WTC11 (cell line): ENCODE measurements at regions not wholly inside any gene's neighbourhood (a gene's known extent, or its start where the extent isn't known, plus 50 kb on each side); places are given as distances from the start of the nearest gene placed in this dataset.
"Not testable (repeated sequence)": the region's sequence is repeated elsewhere in the genome, so short reads cannot be mapped to it uniquely, and the experiment has no call there.

Experiments used
- ATAC-seq: fragments of 200-7000 bp; cut with Tn5 transposase; 2 replicates; pipeline ENCODE4 v1.10.0; 2021; ENCODE audit warnings: mild to moderate bottlenecking, moderate library complexity
- CTCF ChIA-PET: fragments of 300-600 bp; sonication (Branson Sonifier 250); formaldehyde crosslinking; loops from one replicate; lab custom pipeline; 2021; ENCODE audit warnings: antibody characterized with exemption; lab: Charles Lee
- POLR2A ChIA-PET: fragments of 350-600 bp; sonication (Branson Sonifier 250); formaldehyde crosslinking; loops from one replicate; lab custom pipeline; 2021; ENCODE audit warnings: antibody characterized with exemption; lab: Charles Lee
- DNase-seq: peaks from one replicate; pipeline ENCODE4 v3.0.0; 2021; ENCODE audit warnings: low spot score
- H3K27ac Mint-ChIP-seq: 2 replicates; pipeline ENCODE4 v1.8.0; 2021; ENCODE audit warnings: mixed read lengths
- H3K27me3 Mint-ChIP-seq: 2 replicates; pipeline ENCODE4 v1.8.0; 2021; ENCODE audit warnings: low read depth, mild to moderate bottlenecking, moderate library complexity, mixed read lengths
- H3K36me3 Mint-ChIP-seq: 2 replicates; pipeline ENCODE4 v1.8.0; 2021; ENCODE audit warnings: mixed read lengths
- H3K4me1 Mint-ChIP-seq: 2 replicates; pipeline ENCODE4 v1.8.0; 2022; ENCODE audit warnings: mixed read lengths
- H3K4me3 Mint-ChIP-seq: 2 replicates; pipeline ENCODE4 v1.8.0; 2021; ENCODE audit warnings: mild to moderate bottlenecking, moderate library complexity, mixed read lengths
- H3K9me3 Mint-ChIP-seq: 2 replicates; pipeline ENCODE4 v1.8.0; 2021; ENCODE audit warnings: mixed read lengths
- CREB1 ChIP-seq: sonication (generic); formaldehyde crosslinking; IDR thresholded peaks from 2 replicates; pipeline ENCODE4 v1.8.0; 2023; ENCODE audit warnings: mild to moderate bottlenecking, missing genetic modification reagents
- FOXK1 ChIP-seq: sonication (generic); formaldehyde crosslinking; IDR thresholded peaks from 2 replicates; pipeline ENCODE4 v1.8.0; 2022; ENCODE audit warnings: mild to moderate bottlenecking, moderate library complexity, missing genetic modification reagents
- GABPB1 ChIP-seq: sonication (generic); formaldehyde crosslinking; IDR thresholded peaks from 2 replicates; pipeline ENCODE4 v1.8.1; 2023; ENCODE audit warnings: mild to moderate bottlenecking, missing genetic modification reagents
- MYBL2 ChIP-seq: sonication (generic); formaldehyde crosslinking; IDR thresholded peaks from 2 replicates; pipeline ENCODE4 v1.8.1; 2023; ENCODE audit warnings: mild to moderate bottlenecking, moderate library complexity, missing genetic modification reagents
- NFATC4 ChIP-seq: fragments of 250-450 bp; sonication (Bioruptor Pico); IDR thresholded peaks from 2 replicates; pipeline ENCODE4 v1.9.0; 2021; ENCODE audit warnings: mild to moderate bottlenecking
- NR3C1 ChIP-seq: sonication (generic); formaldehyde crosslinking; conservative IDR thresholded peaks from 2 replicates; pipeline ENCODE4 v1.8.1; 2023; ENCODE audit warnings: low read depth, mild to moderate bottlenecking, missing genetic modification reagents
- SOX15 ChIP-seq: fragments of 250-450 bp; sonication (Bioruptor Pico); IDR thresholded peaks from 2 replicates; pipeline ENCODE4 v1.9.0; 2021; ENCODE audit warnings: mild to moderate bottlenecking
- ZNF263 ChIP-seq: sonication (generic); formaldehyde crosslinking; IDR thresholded peaks from 2 replicates; pipeline ENCODE4 v1.8.1; 2022; ENCODE audit warnings: low read depth, mild to moderate bottlenecking, moderate library complexity, missing genetic modification reagents
- TF ChIP-seq, protein P1 (sequence below): fragments of 250-450 bp; sonication (Bioruptor Pico); IDR thresholded peaks from 2 replicates; pipeline ENCODE4 v2.1.2; 2022; ENCODE audit warnings: mild to moderate bottlenecking, moderate library complexity
- TF ChIP-seq, protein P2 (sequence below): sonication (generic); formaldehyde crosslinking; IDR thresholded peaks from 2 replicates; pipeline ENCODE4 v1.8.1; 2023; ENCODE audit warnings: mild to moderate bottlenecking, moderate library complexity, missing genetic modification reagents
- TF ChIP-seq, protein P3 (sequence below): sonication (generic); formaldehyde crosslinking; IDR thresholded peaks from 2 replicates; pipeline ENCODE4 v1.8.1; 2022; ENCODE audit warnings: missing genetic modification reagents, borderline replicate concordance
- TF ChIP-seq, protein P4 (sequence below): sonication (generic); formaldehyde crosslinking; IDR thresholded peaks from 2 replicates; pipeline ENCODE4 v1.8.0; 2022; ENCODE audit warnings: mild to moderate bottlenecking, missing genetic modification reagents
- TF ChIP-seq, protein P5 (sequence below): fragments of 250-450 bp; sonication (Bioruptor Pico); IDR thresholded peaks from 2 replicates; pipeline ENCODE4 v1.9.0; 2021; ENCODE audit warnings: mild to moderate bottlenecking
- TF ChIP-seq, protein P6 (sequence below): sonication (generic); formaldehyde crosslinking; IDR thresholded peaks from 2 replicates; pipeline ENCODE4 v1.8.1; 2022; ENCODE audit warnings: mild to moderate bottlenecking, missing genetic modification reagents, moderate library complexity, borderline replicate concordance
- TF ChIP-seq, protein P7 (sequence below): sonication (generic); formaldehyde crosslinking; IDR thresholded peaks from 2 replicates; pipeline ENCODE4 v1.8.1; 2022; ENCODE audit warnings: low read depth, missing genetic modification reagents, borderline replicate concordance
- TF ChIP-seq, protein P8 (sequence below): fragments of 250-450 bp; sonication (Bioruptor Pico); conservative IDR thresholded peaks from 2 replicates; pipeline ENCODE4 v1.9.0; 2021; ENCODE audit warnings: mild to moderate bottlenecking

DNA sequence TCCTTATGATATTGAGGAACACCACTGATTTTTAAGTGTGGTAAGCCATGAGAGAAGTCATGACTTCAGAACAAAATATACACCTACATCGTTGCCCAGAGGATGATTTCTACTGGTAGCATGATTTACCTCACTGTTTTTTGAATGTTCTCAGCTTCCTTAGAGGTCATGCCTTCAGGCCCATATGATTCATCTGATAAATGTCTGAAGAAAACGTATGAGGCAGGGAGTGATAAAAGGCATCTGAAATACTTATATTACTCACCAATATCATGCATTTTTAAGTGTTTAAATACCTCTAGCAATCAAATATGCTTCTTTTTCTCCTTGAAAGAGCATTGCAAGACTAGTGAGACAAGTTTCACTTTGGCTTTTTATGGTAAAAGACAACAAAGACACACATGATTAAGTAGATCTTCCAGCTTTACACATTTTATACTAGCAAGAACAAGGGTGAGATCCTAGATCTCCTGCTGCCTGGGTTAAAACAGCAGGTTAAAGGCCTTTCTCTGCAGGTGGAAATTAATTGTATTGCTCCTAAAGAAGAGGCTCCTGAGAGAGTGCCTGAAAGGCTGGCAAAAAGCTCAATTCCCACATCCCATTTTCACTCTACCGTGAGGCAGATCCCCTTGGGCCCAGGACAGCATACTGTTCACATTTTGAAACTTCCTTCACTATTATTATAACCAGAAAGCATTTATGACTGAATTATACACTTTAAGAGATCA, 432.4 kb downstream of the SLITRK1 start (continued):
- TF ChIP-seq NR3C1 (CRISPR knock-in tag) (no peak), ZNF263 (CRISPR knock-in tag) (no peak), NFATC4 (no peak)
- TF ChIP-seq, protein P1, sequence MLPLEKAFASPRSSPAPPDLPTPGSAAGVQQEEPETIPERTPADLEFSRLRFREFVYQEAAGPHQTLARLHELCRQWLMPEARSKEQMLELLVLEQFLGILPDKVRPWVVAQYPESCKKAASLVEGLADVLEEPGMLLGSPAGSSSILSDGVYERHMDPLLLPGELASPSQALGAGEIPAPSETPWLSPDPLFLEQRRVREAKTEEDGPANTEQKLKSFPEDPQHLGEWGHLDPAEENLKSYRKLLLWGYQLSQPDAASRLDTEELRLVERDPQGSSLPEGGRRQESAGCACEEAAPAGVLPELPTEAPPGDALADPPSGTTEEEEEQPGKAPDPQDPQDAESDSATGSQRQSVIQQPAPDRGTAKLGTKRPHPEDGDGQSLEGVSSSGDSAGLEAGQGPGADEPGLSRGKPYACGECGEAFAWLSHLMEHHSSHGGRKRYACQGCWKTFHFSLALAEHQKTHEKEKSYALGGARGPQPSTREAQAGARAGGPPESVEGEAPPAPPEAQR (CRISPR knock-in tag) = no peak

DNA sequence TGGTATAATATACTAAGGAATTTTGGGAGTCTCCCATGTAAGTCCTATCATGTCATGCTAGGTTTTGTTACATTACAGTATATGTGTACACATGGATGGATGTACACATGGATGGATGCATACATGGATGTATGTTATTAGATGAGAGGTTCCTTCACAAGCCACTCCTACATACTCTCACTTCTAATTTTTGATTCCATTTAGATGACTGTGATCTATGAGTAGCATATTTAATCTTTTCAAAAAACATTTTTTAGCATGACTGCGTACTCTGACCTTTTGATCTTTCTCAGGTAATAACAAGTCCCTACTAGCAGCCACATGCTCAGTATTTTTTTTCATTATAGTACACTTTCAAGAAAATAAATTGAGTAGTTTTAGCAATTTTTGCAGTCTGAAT, 441.8 kb downstream of the SLITRK1 start:
- TF ChIP-seq, protein P2, sequence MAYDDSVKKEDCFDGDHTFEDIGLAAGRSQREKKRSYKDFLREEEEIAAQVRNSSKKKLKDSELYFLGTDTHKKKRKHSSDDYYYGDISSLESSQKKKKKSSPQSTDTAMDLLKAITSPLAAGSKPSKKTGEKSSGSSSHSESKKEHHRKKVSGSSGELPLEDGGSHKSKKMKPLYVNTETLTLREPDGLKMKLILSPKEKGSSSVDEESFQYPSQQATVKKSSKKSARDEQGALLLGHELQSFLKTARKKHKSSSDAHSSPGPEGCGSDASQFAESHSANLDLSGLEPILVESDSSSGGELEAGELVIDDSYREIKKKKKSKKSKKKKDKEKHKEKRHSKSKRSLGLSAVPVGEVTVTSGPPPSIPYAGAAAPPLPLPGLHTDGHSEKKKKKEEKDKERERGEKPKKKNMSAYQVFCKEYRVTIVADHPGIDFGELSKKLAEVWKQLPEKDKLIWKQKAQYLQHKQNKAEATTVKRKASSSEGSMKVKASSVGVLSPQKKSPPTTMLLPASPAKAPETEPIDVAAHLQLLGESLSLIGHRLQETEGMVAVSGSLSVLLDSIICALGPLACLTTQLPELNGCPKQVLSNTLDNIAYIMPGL = no peak
- TF ChIP-seq, protein P3, sequence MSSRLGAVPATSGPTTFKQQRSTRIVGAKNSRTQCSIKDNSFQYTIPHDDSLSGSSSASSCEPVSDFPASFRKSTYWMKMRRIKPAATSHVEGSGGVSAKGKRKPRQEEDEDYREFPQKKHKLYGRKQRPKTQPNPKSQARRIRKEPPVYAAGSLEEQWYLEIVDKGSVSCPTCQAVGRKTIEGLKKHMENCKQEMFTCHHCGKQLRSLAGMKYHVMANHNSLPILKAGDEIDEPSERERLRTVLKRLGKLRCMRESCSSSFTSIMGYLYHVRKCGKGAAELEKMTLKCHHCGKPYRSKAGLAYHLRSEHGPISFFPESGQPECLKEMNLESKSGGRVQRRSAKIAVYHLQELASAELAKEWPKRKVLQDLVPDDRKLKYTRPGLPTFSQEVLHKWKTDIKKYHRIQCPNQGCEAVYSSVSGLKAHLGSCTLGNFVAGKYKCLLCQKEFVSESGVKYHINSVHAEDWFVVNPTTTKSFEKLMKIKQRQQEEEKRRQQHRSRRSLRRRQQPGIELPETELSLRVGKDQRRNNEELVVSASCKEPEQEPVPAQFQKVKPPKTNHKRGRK = no peak
- TF ChIP-seq, protein P4, sequence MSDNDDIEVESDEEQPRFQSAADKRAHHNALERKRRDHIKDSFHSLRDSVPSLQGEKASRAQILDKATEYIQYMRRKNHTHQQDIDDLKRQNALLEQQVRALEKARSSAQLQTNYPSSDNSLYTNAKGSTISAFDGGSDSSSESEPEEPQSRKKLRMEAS (CRISPR knock-in tag) = no peak
- TF ChIP-seq, protein P5, sequence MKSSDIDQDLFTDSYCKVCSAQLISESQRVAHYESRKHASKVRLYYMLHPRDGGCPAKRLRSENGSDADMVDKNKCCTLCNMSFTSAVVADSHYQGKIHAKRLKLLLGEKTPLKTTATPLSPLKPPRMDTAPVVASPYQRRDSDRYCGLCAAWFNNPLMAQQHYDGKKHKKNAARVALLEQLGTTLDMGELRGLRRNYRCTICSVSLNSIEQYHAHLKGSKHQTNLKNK = no peak
- TF ChIP-seq SOX15 (no peak), CREB1 (CRISPR knock-in tag) (no peak), GABPB1 (CRISPR knock-in tag) (no peak), MYBL2 (CRISPR knock-in tag) (no peak), FOXK1 (CRISPR knock-in tag) (no peak)
- TF ChIP-seq, protein P6, sequence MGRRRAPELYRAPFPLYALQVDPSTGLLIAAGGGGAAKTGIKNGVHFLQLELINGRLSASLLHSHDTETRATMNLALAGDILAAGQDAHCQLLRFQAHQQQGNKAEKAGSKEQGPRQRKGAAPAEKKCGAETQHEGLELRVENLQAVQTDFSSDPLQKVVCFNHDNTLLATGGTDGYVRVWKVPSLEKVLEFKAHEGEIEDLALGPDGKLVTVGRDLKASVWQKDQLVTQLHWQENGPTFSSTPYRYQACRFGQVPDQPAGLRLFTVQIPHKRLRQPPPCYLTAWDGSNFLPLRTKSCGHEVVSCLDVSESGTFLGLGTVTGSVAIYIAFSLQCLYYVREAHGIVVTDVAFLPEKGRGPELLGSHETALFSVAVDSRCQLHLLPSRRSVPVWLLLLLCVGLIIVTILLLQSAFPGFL (CRISPR knock-in tag) = no peak
- TF ChIP-seq, protein P1 (CRISPR knock-in tag) = no peak
- TF ChIP-seq, protein P7, sequence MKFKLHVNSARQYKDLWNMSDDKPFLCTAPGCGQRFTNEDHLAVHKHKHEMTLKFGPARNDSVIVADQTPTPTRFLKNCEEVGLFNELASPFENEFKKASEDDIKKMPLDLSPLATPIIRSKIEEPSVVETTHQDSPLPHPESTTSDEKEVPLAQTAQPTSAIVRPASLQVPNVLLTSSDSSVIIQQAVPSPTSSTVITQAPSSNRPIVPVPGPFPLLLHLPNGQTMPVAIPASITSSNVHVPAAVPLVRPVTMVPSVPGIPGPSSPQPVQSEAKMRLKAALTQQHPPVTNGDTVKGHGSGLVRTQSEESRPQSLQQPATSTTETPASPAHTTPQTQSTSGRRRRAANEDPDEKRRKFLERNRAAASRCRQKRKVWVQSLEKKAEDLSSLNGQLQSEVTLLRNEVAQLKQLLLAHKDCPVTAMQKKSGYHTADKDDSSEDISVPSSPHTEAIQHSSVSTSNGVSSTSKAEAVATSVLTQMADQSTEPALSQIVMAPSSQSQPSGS (CRISPR knock-in tag) = no peak
- TF ChIP-seq, protein P8, sequence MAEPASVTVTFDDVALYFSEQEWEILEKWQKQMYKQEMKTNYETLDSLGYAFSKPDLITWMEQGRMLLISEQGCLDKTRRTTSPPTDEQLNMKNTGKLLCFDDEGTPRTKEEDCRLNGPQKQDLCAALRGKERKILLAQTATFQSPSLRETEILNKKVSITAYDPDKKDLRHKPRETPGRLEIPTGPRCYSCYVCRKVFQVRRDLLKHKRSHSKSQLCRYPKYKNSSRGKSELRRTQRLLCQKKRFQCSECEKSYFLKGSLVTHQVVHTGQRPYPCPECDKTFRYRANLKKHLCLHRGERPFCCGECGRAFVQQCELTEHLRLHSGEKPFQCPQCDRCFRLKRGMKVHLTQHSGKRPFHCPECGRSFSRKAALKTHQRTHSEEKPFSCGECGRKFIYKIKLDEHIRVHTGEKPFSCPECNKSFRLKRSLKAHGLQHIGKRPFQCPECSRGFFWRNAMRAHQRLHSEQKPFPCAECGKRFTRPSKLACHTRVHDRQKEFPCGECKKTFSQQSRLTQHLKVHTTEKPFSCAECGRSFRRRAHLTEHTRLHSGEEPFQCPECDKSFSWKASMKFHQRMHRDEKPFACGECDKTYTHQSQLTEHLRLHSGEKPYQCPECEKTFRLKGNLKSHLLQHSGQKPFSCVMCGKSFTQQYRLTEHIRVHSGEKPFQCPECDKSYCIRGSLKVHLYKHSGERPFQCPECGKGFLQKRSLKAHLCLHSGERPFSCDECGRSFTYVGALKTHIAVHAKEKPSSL = no peak
- POLR2A ChIA-PET = no interaction called here
- Mint-ChIP-seq H3K36me3 (no peaks in the 10 kb centered on the region), H3K9me3 (peaks cover 3% of the 10 kb centered on the region; the same call in 1 of the 2 replicates), H3K4me3 (no peak overlapping the region), H3K4me1 (no peaks in the 10 kb centered on the region), H3K27ac (no peak overlapping the region), H3K27me3 (no peaks in the 10 kb centered on the region)
- no peak for ATAC-seq
- DNase-seq = no peak
- CTCF ChIA-PET = no interaction called here

DNA sequence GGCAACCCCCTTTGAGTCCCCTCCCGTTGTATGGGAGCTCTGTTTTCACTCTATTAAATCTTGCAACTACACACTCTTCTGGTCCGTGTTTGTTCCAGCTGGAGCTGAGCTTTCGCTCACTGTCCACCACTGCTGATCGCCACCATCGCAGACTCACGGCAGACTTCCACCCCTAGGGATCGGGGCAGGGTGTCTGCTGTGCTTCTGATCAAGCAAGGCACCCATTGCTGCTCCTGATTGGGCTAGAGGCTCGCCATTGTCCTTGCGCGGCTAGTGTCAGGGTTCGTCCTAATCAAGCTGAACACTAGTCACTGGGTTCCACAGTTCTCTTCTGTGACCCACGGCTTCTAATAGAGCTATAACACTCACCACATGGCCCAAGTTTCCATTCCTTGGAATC, 442.8 kb downstream of the SLITRK1 start:
- H3K27ac Mint-ChIP-seq, POLR2A ChIA-PET, H3K36me3 Mint-ChIP-seq, H3K4me3 Mint-ChIP-seq, CTCF ChIA-PET, DNase-seq, H3K9me3 Mint-ChIP-seq, H3K27me3 Mint-ChIP-seq, H3K4me1 Mint-ChIP-seq, ATAC-seq: not testable (repeated sequence)
